Mucosa of stomach (tissue), 1 donor: ENCODE measurements at regions not wholly inside any gene's neighbourhood (a gene's known extent, or its start where the extent isn't known, plus 50 kb on each side); places are given as distances from the start of the nearest gene placed in this dataset.

ENCODE experiments used
- H3K27me3 ChIP-seq: one replicate; pipeline ENCODE4 v1.7.0; 2013; ENCODE audit warnings: mild to moderate bottlenecking, low read length; ENCODE audit not compliant: control insufficient read depth, insufficient read depth
- H3K36me3 ChIP-seq: one replicate; pipeline ENCODE4 v1.7.0; 2013; ENCODE audit warnings: low read length; ENCODE audit not compliant: control insufficient read depth, insufficient read depth
- H3K4me1 ChIP-seq: one replicate; pipeline ENCODE4 v1.7.0; 2013; ENCODE audit warnings: mild to moderate bottlenecking, low read length; ENCODE audit not compliant: control insufficient read depth, insufficient read depth
- H3K4me3 ChIP-seq: one replicate; pipeline ENCODE4 v1.7.0; 2013; ENCODE audit warnings: low read length
- H3K9ac ChIP-seq: one replicate; pipeline ENCODE4 v1.7.0; 2013; ENCODE audit warnings: mild to moderate bottlenecking, low read length, moderate library complexity
- H3K9me3 ChIP-seq: one replicate; pipeline ENCODE4 v1.7.0; 2013; ENCODE audit warnings: mild to moderate bottlenecking, low read length, moderate library complexity; ENCODE audit not compliant: control insufficient read depth
- donor health status: Pancreatic carcinoma.

- Histone ChIP-seq H3K4me1 (no peaks in the 10 kb centered on the region), H3K27me3 (no peaks in the 10 kb centered on the region), H3K9ac (no peak overlapping the region), H3K4me3 (no peak overlapping the region), H3K36me3 (no peaks in the 10 kb centered on the region), H3K9me3 (no peaks in the 10 kb centered on the region)
Measured at GRCh38 chr22:49317369-49317768, 510.3 kb downstream of the BRD1 start.

- Histone ChIP-seq H3K9me3 (no peaks in the 10 kb centered on the region), H3K9ac (no peak overlapping the region), H3K4me3 (no peak overlapping the region), H3K4me1 (no peaks in the 10 kb centered on the region), H3K36me3 (no peaks in the 10 kb centered on the region), H3K27me3 (no peaks in the 10 kb centered on the region)
Measured at GRCh38 chr22:49312601-49313000, 515.1 kb downstream of the BRD1 start.

GRCh38 chr22:49310354-49310753 lies 517.3 kb downstream of the BRD1 start:
- no peaks in the 10 kb centered on the region for H3K9me3 ChIP-seq
- H3K36me3 ChIP-seq: no peaks in the 10 kb centered on the region
- no peaks in the 10 kb centered on the region for H3K4me1 ChIP-seq
- peaks cover 5% of the 10 kb centered on the region for H3K27me3 ChIP-seq
- H3K4me3 ChIP-seq: no peak overlapping the region
- H3K9ac ChIP-seq: no peak overlapping the region

- Histone ChIP-seq H3K4me1 (no peaks in the 10 kb centered on the region), H3K9ac (no peak overlapping the region), H3K9me3 (no peaks in the 10 kb centered on the region), H3K4me3 (no peak overlapping the region), H3K36me3 (no peaks in the 10 kb centered on the region), H3K27me3 (peaks cover 16% of the 10 kb centered on the region)
Measured at GRCh38 chr22:49308300-49308699, 519.4 kb downstream of the BRD1 start.

GRCh38 chr22:49307870-49308269 lies 519.8 kb downstream of the BRD1 start:
- Histone ChIP-seq H3K27me3 (peaks cover 16% of the 10 kb centered on the region), H3K9me3 (no peaks in the 10 kb centered on the region)

GRCh38 chr22:49307481-49307830 lies 520.2 kb downstream of the BRD1 start:
- H3K36me3 ChIP-seq: no peaks in the 10 kb centered on the region
- no peaks in the 10 kb centered on the region for H3K4me1 ChIP-seq
- no peak overlapping the region for H3K9ac ChIP-seq
- no peaks in the 10 kb centered on the region for H3K9me3 ChIP-seq
- peaks cover 16% of the 10 kb centered on the region for H3K27me3 ChIP-seq
- no peak overlapping the region for H3K4me3 ChIP-seq

More at GRCh38 chr22:49307870-49308269, 519.8 kb downstream of the BRD1 start:
- no peak overlapping the region for H3K4me3 ChIP-seq
- H3K9ac ChIP-seq: no peak overlapping the region
- H3K36me3 ChIP-seq: no peaks in the 10 kb centered on the region
- H3K4me1 ChIP-seq: no peaks in the 10 kb centered on the region

GRCh38 chr22:49306632-49307480 lies 520.8 kb downstream of the BRD1 start:
- Histone ChIP-seq H3K9ac (no peak overlapping the region), H3K36me3 (no peaks in the 10 kb centered on the region), H3K4me1 (no peaks in the 10 kb centered on the region), H3K27me3 (peaks cover 16% of the 10 kb centered on the region), H3K9me3 (no peaks in the 10 kb centered on the region), H3K4me3 (no peak overlapping the region)

- Histone ChIP-seq H3K4me3 (no peak overlapping the region), H3K36me3 (no peaks in the 10 kb centered on the region), H3K9me3 (no peaks in the 10 kb centered on the region), H3K27me3 (peaks cover 16% of the 10 kb centered on the region), H3K9ac (no peak overlapping the region), H3K4me1 (no peaks in the 10 kb centered on the region)
Measured at GRCh38 chr22:49305966-49306631, 521.6 kb downstream of the BRD1 start.

- Histone ChIP-seq H3K4me1 (no peaks in the 10 kb centered on the region), H3K9ac (no peak overlapping the region), H3K4me3 (no peak overlapping the region), H3K36me3 (no peaks in the 10 kb centered on the region), H3K27me3 (peaks cover 16% of the 10 kb centered on the region), H3K9me3 (no peaks in the 10 kb centered on the region)
Measured at GRCh38 chr22:49305214-49305965, 522.3 kb downstream of the BRD1 start.

- Histone ChIP-seq H3K36me3 (no peaks in the 10 kb centered on the region), H3K27me3 (peaks cover 16% of the 10 kb centered on the region), H3K4me1 (no peaks in the 10 kb centered on the region), H3K4me3 (no peak overlapping the region), H3K9me3 (no peaks in the 10 kb centered on the region), H3K9ac (no peak overlapping the region)
Measured at GRCh38 chr22:49303781-49304461, 523.8 kb downstream of the BRD1 start.

- H3K4me3 ChIP-seq: no peak overlapping the region
Measured at GRCh38 chr22:49303061-49303735, 524.5 kb downstream of the BRD1 start.

More at GRCh38 chr22:49303061-49303735, 524.5 kb downstream of the BRD1 start:
- H3K9ac ChIP-seq: no peak overlapping the region
- H3K4me1 ChIP-seq: no peaks in the 10 kb centered on the region
- H3K36me3 ChIP-seq: no peaks in the 10 kb centered on the region
- no peaks in the 10 kb centered on the region for H3K9me3 ChIP-seq
- H3K27me3 ChIP-seq: peaks cover 16% of the 10 kb centered on the region
